Cardiac fibroblast (primary cell): ENCODE measurements at regions not wholly inside any gene's neighbourhood (a gene's known extent, or its start where the extent isn't known, plus 50 kb on each side); places are given as distances from the start of the nearest gene placed in this dataset.

Source experiments
- DNase-seq, 2 donors: peaks; one replicate each; pipeline versions ENCODE4 v3.0.0 to v3.0.0-alpha.2; 2010; ENCODE audit warnings: low read depth in 2 of 2
- H3K4me3 ChIP-seq, 2 donors: replicated peaks in 1 of 2; 1 replicate in 1 of 2; 2 replicates in 1 of 2; pipeline ENCODE4 v1.5.1; 2011; ENCODE audit warnings: low read depth in 2 of 2, low read length in 2 of 2, mild to moderate bottlenecking in 2 of 2, moderate library complexity in 1 of 2
- TF ChIP-seq, protein P1 (sequence below): IDR thresholded peaks from one replicate; pipeline ENCODE4 v1.5.1; 2011; ENCODE audit warnings: low read depth, mild to moderate bottlenecking, low read length, inconsistent platforms

DNA sequence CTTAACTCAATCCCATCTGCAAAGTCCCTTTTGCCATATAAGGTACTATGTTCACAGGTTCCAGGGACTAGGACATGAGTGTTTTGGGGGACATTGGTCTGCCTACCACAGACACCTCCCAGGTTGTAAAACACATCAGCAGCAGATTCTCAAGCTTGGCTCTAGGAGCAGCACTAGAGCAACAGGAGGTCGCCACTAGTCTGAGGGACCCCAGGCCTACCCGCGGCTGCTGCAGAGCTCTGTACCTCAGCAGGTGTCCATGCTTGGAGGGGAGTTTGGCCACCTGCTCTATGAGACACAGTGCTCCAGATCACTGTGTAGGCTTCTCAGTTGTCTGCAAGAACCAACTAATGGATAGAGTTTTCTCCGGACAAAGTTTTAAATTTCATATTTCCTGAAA lies 262.2 kb upstream of the ARRDC3 start:
- H3K4me3 ChIP-seq = no peak overlapping the region
- TF ChIP-seq, protein P1, sequence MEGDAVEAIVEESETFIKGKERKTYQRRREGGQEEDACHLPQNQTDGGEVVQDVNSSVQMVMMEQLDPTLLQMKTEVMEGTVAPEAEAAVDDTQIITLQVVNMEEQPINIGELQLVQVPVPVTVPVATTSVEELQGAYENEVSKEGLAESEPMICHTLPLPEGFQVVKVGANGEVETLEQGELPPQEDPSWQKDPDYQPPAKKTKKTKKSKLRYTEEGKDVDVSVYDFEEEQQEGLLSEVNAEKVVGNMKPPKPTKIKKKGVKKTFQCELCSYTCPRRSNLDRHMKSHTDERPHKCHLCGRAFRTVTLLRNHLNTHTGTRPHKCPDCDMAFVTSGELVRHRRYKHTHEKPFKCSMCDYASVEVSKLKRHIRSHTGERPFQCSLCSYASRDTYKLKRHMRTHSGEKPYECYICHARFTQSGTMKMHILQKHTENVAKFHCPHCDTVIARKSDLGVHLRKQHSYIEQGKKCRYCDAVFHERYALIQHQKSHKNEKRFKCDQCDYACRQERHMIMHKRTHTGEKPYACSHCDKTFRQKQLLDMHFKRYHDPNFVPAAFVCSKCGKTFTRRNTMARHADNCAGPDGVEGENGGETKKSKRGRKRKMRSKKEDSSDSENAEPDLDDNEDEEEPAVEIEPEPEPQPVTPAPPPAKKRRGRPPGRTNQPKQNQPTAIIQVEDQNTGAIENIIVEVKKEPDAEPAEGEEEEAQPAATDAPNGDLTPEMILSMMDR = no peak
- DNase-seq = no peak

DNA sequence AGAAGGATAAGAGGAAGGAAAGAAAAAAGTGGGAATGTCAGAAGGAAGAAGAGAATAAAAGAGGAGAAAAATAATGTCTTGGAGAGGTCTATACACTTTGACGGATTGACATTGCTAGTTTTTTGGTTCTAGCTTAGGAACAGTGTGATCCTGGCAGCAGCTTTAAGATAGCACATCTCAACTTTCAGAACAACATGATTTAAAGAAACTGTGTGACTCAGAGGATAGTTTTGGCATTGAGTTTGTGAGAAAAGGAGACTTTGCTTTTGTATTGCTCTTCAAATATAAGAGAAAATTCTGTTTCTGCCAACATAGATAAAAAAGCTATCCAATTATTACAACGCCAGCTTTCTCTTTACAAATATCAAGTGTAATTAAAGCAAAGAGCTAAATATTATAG lies 260.7 kb upstream of the ARRDC3 start:
- TF ChIP-seq, protein P1 = no peak
- DNase-seq = peak; percentile 10 to 29
- H3K4me3 ChIP-seq = no peak overlapping the region

DNA sequence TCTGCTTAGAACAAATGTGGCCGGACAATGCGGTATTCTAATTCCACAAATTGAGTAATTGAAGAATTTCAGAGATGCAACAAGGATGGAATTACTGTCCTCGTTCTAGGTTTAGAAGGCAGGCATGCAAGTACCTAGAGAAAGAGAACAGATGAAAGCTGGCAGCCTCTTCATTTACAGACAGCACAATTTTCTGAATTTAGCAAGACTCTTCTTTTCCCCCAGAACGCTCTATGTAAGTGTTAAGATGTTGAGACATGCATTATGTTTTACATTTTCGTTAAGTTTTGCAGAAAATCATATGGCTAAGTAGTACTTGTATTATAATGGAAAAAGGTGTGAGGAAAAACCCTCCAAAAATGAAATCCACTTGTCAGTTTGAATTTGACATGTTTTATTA lies 259.5 kb upstream of the ARRDC3 start:
- no peak overlapping the region for H3K4me3 ChIP-seq
- DNase-seq = no peak
- TF ChIP-seq, protein P1 = no peak

DNA sequence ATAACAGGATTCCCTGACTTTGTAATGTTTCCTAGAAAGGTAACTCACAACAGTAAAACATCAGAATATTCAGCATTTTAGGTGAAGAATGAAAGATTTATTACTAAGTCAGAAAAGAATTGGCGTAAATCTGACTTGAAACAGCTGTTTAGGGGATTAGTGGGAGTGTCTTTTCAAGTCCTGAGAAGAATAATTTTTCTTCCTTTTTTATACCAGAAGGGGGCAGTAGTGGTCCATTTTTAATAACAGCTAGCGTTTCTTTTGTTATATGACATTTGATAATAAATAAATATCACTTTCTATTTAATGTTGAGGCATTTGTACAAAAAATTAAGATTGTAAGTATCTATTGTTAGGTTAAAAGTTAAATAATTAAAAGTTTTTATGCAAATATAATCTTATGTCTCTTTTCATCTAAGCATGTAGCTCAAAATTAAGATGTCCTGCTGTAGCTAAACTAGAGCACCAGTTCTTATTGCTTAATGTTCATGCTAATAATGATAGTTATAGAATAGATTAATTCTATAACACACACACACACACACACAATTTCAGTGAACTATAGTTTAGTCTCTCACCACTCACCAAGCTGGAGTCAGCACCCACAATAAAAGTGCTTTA lies 258.7 kb upstream of the ARRDC3 start:
- DNase-seq = peak; percentile 60 to 70

DNA sequence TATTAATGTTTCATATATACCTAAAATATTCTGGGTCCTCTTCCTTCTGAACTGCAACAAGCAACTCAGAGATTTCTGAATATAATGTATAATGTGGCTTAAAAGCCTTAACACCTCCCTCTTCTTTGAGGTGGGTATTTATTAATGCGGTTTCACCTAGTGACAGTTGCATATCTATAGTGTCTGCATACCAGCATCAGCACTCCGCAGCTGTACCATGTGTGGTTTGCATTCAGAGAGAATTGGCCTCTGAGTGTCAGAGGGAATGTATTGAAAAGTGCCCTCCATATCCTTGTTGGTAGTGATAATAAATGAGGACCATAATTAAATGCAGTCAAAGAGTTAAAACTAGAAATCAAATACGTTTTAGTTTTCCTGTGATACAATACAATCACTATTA lies 256.6 kb upstream of the ARRDC3 start:
- no peak overlapping the region for H3K4me3 ChIP-seq
- TF ChIP-seq, protein P1 = no peak
- no peak for DNase-seq

More for the DNA sequence above, 258.7 kb upstream of the ARRDC3 start:
- no peak overlapping the region for H3K4me3 ChIP-seq
- TF ChIP-seq, protein P1 = peak; percentile 38

DNA sequence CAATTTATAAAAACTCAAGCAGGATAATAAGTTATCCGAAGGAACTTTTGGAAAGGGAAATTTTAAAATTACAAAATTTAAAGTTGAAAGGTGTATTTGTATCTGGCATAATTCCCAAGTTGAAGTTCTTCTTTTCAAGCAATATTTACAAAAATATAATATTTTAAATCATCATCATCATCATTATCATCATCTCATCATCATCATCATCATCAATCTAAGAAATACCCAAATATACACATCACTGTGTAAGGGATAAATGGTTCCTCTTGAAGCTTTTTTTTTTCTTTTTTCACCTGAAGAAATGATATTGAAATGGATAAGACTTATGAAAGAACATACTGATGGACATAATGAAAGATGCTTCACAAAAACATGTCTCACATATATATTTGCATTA lies 254.9 kb upstream of the ARRDC3 start:
- no peak for DNase-seq
- H3K4me3 ChIP-seq = no peak overlapping the region
- TF ChIP-seq, protein P1 = no peak
